ENCODE measurements at regions not wholly inside any gene's neighbourhood (a gene's known extent, or its start where the extent isn't known, plus 50 kb on each side); places are given as distances from the start of the nearest gene placed in this dataset.

DNA sequence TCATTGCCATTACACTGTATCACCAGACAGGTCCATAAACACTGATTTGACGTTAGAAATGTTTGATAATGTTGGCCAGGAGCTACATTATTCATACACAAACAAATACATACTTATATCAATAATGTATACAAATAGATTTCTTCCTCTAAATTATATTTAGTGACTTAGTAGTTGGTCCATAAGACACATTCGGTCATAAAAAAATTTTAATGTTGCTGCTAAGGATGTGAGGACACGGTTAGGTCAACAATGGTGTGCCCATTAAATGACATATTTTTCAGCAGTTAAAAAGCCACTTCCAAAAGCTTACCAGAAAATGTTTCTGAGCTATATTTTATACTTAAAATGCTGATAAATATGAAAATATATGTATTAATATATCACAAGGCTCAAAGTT is 1148.7 kb upstream of the TMEM132C start:
- H3K4me2 ChIP-seq (ENCODE audit: insufficient read depth in 1 of 2, low read depth in 2 of 2, low read length in 2 of 2) = no peak overlapping the region
- CTCF ChIA-PET (ENCODE audit: partially characterized antibody) = interaction anchor here (1.8 to 2.7 kb wide), 2 partner anchors 10 to 237 kb away, joined by 6 to 19 read pairs; no protein-coding TSS in a partner anchor
- H3K27me3 ChIP-seq (replicated peaks in 1 of 4; ENCODE audit: control insufficient read depth in 3 of 4, extremely low read depth in 1 of 4, insufficient read depth in 3 of 4, low read length in 3 of 4) = no peaks in the 10 kb centered on the region
- H2AFZ ChIP-seq (ENCODE audit: low read length) = no peak overlapping the region
- H3K4ac ChIP-seq (replicated peaks; ENCODE audit: insufficient read length, low read depth, low read length) = no peak overlapping the region
- H3K4me1 ChIP-seq (replicated peaks in 1 of 4; ENCODE audit: control insufficient read depth in 3 of 4, insufficient read depth in 4 of 4, low read length in 3 of 4) = peaks cover 0 to 3% (median 1%) of the 10 kb centered on the region in 4 experiments; a peak in 4 of 7 replicates
- H2BK5ac ChIP-seq (ENCODE audit: low read depth, low read length) = no peak overlapping the region
- no peak overlapping the region for H3K18ac ChIP-seq (ENCODE audit: extremely low read depth, low read length)
- no peaks in the 10 kb centered on the region for H4K20me1 ChIP-seq (replicated peaks in 1 of 2; ENCODE audit: control insufficient read depth in 1 of 2, insufficient read depth in 2 of 2, low read length in 2 of 2)
- H3K4me3 ChIP-seq (ENCODE audit: extremely low read depth in 1 of 4, insufficient read depth in 2 of 4, low read depth in 3 of 4, low read length in 4 of 4) = no peak overlapping the region
- H3K79me2 ChIP-seq (ENCODE audit: control insufficient read depth in 1 of 2, insufficient read depth in 2 of 2, low read length in 2 of 2) = no peaks in the 10 kb centered on the region
- no peak overlapping the region for H3K14ac ChIP-seq (ENCODE audit: insufficient read length)
- no peak overlapping the region for H3K23ac ChIP-seq (ENCODE audit: insufficient read length)
- H2BK120ac ChIP-seq (replicated peaks; ENCODE audit: low read depth, low read length) = no peak overlapping the region
- no peak overlapping the region for H2BK15ac ChIP-seq (ENCODE audit: low read length)
- H2AK5ac ChIP-seq (ENCODE audit: low read depth, low read length) = no peak overlapping the region
- no peak for FAIRE-seq
- POLR2A ChIA-PET (ENCODE audit: partially characterized antibody) = no interaction called here
- no peak for DNase-seq (ENCODE audit: low read depth in 1 of 2, low spot score in 2 of 2)
- 92% methylated on average over 3 of the region's 3 CpGs; no CpG with 5 or more reads in 1 of the 2 experiments for WGBS, 2 experiments (ENCODE audit: extremely low coverage in 1 of 2, insufficient coverage in 1 of 2, insufficient read length in 1 of 2, insufficient replicate concordance in 2 of 2, low coverage in 1 of 2, low lambda C conversion rate in 2 of 2, missing lambda C conversion rate in 1 of 2)
- no peaks in the 10 kb centered on the region for H3K9me3 ChIP-seq (ENCODE audit: insufficient read depth in 2 of 2, low read depth in 1 of 2, low read length in 1 of 2)
- no peak overlapping the region for H4K91ac ChIP-seq (replicated peaks; ENCODE audit: insufficient read length, low read length)
- no peaks in the 10 kb centered on the region for H3K36me3 ChIP-seq (ENCODE audit: control insufficient read depth in 2 of 4, insufficient read depth in 4 of 4, low read length in 3 of 4)
- H3K9ac ChIP-seq (replicated peaks in 1 of 4; ENCODE audit: extremely low read depth in 1 of 4, low read depth in 3 of 4, low read length in 3 of 4) = no peak overlapping the region
- no peak overlapping the region for H4K8ac ChIP-seq (ENCODE audit: extremely low read depth, insufficient read depth, low read length)
- no peak overlapping the region for H3K27ac ChIP-seq (ENCODE audit: low read depth, low read length)
- H2BK20ac ChIP-seq (ENCODE audit: low read length) = no peak overlapping the region
- H3K23me2 ChIP-seq (ENCODE audit: low read depth, low read length) = no peaks in the 10 kb centered on the region
- no peak overlapping the region for H4K5ac ChIP-seq (ENCODE audit: insufficient read length, low read depth, low read length)
- no peaks in the 10 kb centered on the region for H3K79me1 ChIP-seq (ENCODE audit: low read depth, low read length)
- H2BK12ac ChIP-seq (ENCODE audit: low read depth, low read length) = no peak overlapping the region
- no peak overlapping the region for H3K56ac ChIP-seq (replicated peaks; ENCODE audit: insufficient read length, low read depth, low read length)
- TF ChIP-seq SUZ12 (IDR thresholded peaks at IDR 0.05; ENCODE audit: low read length) (no peak), EP300 (IDR thresholded peaks at IDR 0.05; ENCODE audit: borderline replicate concordance in 1 of 2, low read depth in 2 of 2, low read length in 2 of 2) (no peak), KDM1A (IDR thresholded peaks at IDR 0.05; ENCODE audit: borderline replicate concordance, low read length) (no peak), HDAC6 (IDR thresholded peaks at IDR 0.05; ENCODE audit: low read depth, low read length) (no peak), SP2 (IDR thresholded peaks at IDR 0.05; ENCODE audit: low read length) (no peak), RFX5 (IDR thresholded peaks at IDR 0.05; ENCODE audit: borderline replicate concordance, low read depth, low read length) (no peak), ASH2L (IDR thresholded peaks at IDR 0.05; ENCODE audit: low read length) (no peak), RAD21 (IDR thresholded peaks at IDR 0.05 in 1 of 2, conservative IDR thresholded peaks at IDR 0.05 in 1 of 2; ENCODE audit: low read depth in 2 of 2, low read length in 2 of 2) (no peak)
- TF ChIP-seq, protein P1, sequence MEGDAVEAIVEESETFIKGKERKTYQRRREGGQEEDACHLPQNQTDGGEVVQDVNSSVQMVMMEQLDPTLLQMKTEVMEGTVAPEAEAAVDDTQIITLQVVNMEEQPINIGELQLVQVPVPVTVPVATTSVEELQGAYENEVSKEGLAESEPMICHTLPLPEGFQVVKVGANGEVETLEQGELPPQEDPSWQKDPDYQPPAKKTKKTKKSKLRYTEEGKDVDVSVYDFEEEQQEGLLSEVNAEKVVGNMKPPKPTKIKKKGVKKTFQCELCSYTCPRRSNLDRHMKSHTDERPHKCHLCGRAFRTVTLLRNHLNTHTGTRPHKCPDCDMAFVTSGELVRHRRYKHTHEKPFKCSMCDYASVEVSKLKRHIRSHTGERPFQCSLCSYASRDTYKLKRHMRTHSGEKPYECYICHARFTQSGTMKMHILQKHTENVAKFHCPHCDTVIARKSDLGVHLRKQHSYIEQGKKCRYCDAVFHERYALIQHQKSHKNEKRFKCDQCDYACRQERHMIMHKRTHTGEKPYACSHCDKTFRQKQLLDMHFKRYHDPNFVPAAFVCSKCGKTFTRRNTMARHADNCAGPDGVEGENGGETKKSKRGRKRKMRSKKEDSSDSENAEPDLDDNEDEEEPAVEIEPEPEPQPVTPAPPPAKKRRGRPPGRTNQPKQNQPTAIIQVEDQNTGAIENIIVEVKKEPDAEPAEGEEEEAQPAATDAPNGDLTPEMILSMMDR (IDR thresholded peaks at IDR 0.05; ENCODE audit: control extremely low read depth in 1 of 3, insufficient read depth in 1 of 3, low read depth in 1 of 3, low read length in 3 of 3) = no peak
